ENCODE measurements at regions not wholly inside any gene's neighbourhood (a gene's known extent, or its start where the extent isn't known, plus 50 kb on each side); places are given as distances from the start of the nearest gene placed in this dataset.

DNA sequence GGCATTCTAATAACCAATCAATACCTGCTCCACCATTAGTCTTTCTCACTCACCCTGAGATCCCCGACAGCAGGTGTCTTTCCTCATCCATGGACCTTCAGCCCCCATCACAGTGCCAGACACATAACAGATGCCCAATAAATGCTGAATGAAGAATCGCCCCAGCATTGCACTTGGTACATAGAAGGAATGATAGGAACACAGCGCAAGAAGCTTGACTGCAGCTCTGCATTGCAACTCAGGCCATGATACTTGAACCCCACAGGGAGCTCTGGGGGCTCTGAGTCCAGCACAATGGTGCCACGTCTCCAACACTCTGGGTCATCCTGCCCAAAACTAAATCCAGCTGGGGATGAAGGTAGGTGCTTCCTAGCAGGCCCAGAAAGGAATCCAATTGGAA lies 355.0 kb upstream of the SLC30A5 start:
- Histone ChIP-seq H3K27ac (ENCODE audit: extremely low read length, insufficient read depth, low read length) (no peak overlapping the region), H3K4me1 (ENCODE audit: insufficient read depth, low read length) (no peaks in the 10 kb centered on the region), H3K9ac (ENCODE audit: insufficient read depth, low read depth, low read length) (no peak overlapping the region), H4K20me1 (ENCODE audit: insufficient read depth, low read length) (no peaks in the 10 kb centered on the region), H3K4me3 (replicated peaks in 1 of 3; ENCODE audit: insufficient read depth in 1 of 3, low read depth in 2 of 3, low read length in 3 of 3) (no peak overlapping the region), H3K27me3 (ENCODE audit: control insufficient read depth in 1 of 2, insufficient read depth in 2 of 2, low read length in 2 of 2) (no peaks in the 10 kb centered on the region), H2AFZ (ENCODE audit: low read length) (no peak overlapping the region), H3K4me2 (ENCODE audit: low read depth, low read length) (no peak overlapping the region), H3K79me2 (ENCODE audit: insufficient read depth, low read length) (no peaks in the 10 kb centered on the region), H3K9me3 (ENCODE audit: low read length) (no peaks in the 10 kb centered on the region), H3K36me3 (replicated peaks in 1 of 2; ENCODE audit: control insufficient read depth in 1 of 2, insufficient read depth in 2 of 2, low read length in 2 of 2) (no peaks in the 10 kb centered on the region)
- DNase-seq (ENCODE audit: low spot score) (no peak), ATAC-seq (no peak), FAIRE-seq (no peak)
- no peak for TF ChIP-seq MAZ (IDR thresholded peaks at IDR 0.05; ENCODE audit: borderline replicate concordance, low read depth, low read length)
- TF ChIP-seq MAZ (CRISPR knock-in tag; IDR thresholded peaks at IDR 0.05; ENCODE audit: low read depth) = no peak
- TF ChIP-seq, protein P1, sequence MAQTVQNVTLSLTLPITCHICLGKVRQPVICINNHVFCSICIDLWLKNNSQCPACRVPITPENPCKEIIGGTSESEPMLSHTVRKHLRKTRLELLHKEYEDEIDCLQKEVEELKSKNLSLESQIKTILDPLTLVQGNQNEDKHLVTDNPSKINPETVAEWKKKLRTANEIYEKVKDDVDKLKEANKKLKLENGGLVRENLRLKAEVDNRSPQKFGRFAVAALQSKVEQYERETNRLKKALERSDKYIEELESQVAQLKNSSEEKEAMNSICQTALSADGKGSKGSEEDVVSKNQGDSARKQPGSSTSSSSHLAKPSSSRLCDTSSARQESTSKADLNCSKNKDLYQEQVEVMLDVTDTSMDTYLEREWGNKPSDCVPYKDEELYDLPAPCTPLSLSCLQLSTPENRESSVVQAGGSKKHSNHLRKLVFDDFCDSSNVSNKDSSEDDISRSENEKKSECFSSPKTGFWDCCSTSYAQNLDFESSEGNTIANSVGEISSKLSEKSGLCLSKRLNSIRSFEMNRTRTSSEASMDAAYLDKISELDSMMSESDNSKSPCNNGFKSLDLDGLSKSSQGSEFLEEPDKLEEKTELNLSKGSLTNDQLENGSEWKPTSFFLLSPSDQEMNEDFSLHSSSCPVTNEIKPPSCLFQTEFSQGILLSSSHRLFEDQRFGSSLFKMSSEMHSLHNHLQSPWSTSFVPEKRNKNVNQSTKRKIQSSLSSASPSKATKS (CRISPR knock-in tag; IDR thresholded peaks at IDR 0.05) = no peak
- TF ChIP-seq CBX5 (CRISPR knock-in tag; IDR thresholded peaks at IDR 0.05; ENCODE audit: borderline replicate concordance) = no peak
- TF ChIP-seq FOXA1 (IDR thresholded peaks at IDR 0.05) = no peak
- no peak for TF ChIP-seq FOXA1 (CRISPR knock-in tag; IDR thresholded peaks at IDR 0.05)
- POLR2A ChIA-PET = no interaction called here
- BruUV-seq (replicated peaks) = no TSS peak
- WGBS (ENCODE audit: low lambda C conversion rate) = 57% methylated on average over 3 of the region's 4 CpGs
- CTCF ChIA-PET (ENCODE audit: low intra/inter-chr PET ratio, low total read pairs) = no interaction called here
- in situ Hi-C loops (cut with HindIII; ENCODE audit: extremely low pct_ligation_motif_present, low pct_unique_long_range_greater_than_20kb) = no loop called here
- intact Hi-C loops (cut with micrococcal nuclease; ENCODE audit: unreplicated experiment) = no loop called here

- 12% methylated on average over 5 of the region's 5 CpGs for WGBS (ENCODE audit: low lambda C conversion rate)
- DNase-seq (ENCODE audit: low spot score) (no peak), FAIRE-seq (no peak), ATAC-seq (no peak)
- no peaks in the 10 kb centered on the region for H3K79me2 ChIP-seq (ENCODE audit: insufficient read depth, low read length)
- BruUV-seq (replicated peaks) = no TSS peak
- no peaks in the 10 kb centered on the region for H3K4me1 ChIP-seq (ENCODE audit: insufficient read depth, low read length)
- H3K4me2 ChIP-seq (ENCODE audit: low read depth, low read length) = no peak overlapping the region
- ChIA-PET POLR2A (no interaction called here), CTCF (ENCODE audit: low intra/inter-chr PET ratio, low total read pairs) (no interaction called here)
- intact Hi-C loops (cut with micrococcal nuclease; ENCODE audit: unreplicated experiment) (no loop called here), in situ Hi-C loops (cut with HindIII; ENCODE audit: extremely low pct_ligation_motif_present, low pct_unique_long_range_greater_than_20kb) (no loop called here)
- H3K27ac ChIP-seq (ENCODE audit: extremely low read length, insufficient read depth, low read length) = no peak overlapping the region
- no peak overlapping the region for H3K9ac ChIP-seq (ENCODE audit: insufficient read depth, low read depth, low read length)
- no peak overlapping the region for H2AFZ ChIP-seq (ENCODE audit: low read length)
- TF ChIP-seq, protein P2, sequence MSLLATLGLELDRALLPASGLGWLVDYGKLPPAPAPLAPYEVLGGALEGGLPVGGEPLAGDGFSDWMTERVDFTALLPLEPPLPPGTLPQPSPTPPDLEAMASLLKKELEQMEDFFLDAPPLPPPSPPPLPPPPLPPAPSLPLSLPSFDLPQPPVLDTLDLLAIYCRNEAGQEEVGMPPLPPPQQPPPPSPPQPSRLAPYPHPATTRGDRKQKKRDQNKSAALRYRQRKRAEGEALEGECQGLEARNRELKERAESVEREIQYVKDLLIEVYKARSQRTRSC (CRISPR knock-in tag; IDR thresholded peaks at IDR 0.05; ENCODE audit: low read depth) = no peak
- TF ChIP-seq ZSCAN12 (CRISPR knock-in tag; IDR thresholded peaks at IDR 0.05) (no peak), SMC3 (IDR thresholded peaks at IDR 0.05; ENCODE audit: low read length) (no peak), ZNF468 (CRISPR knock-in tag; IDR thresholded peaks at IDR 0.05) (no peak), BCL6 (CRISPR knock-in tag; IDR thresholded peaks at IDR 0.05) (no peak), ZNF432 (CRISPR knock-in tag; IDR thresholded peaks at IDR 0.05; ENCODE audit: borderline replicate concordance) (no peak), ZFP36L1 (CRISPR knock-in tag; IDR thresholded peaks at IDR 0.05) (no peak)
- no peaks in the 10 kb centered on the region for H4K20me1 ChIP-seq (ENCODE audit: insufficient read depth, low read length)
- H3K27me3 ChIP-seq (ENCODE audit: control insufficient read depth in 1 of 2, insufficient read depth in 2 of 2, low read length in 2 of 2) = no peaks in the 10 kb centered on the region
- H3K36me3 ChIP-seq (replicated peaks in 1 of 2; ENCODE audit: control insufficient read depth in 1 of 2, insufficient read depth in 2 of 2, low read length in 2 of 2) = no peaks in the 10 kb centered on the region
- no peaks in the 10 kb centered on the region for H3K9me3 ChIP-seq (ENCODE audit: low read length)
- H3K4me3 ChIP-seq (replicated peaks in 1 of 3; ENCODE audit: insufficient read depth in 1 of 3, low read depth in 2 of 3, low read length in 3 of 3) = no peak overlapping the region
Observed at GRCh38 chr5:68739752-68740151, 354.1 kb upstream of the SLC30A5 start.

All from HepG2 (cell line).